IPS-15b (cell line): ENCODE measurements at regions not wholly inside any gene's neighbourhood (a gene's known extent, or its start where the extent isn't known, plus 50 kb on each side); places are given as distances from the start of the nearest gene placed in this dataset.

ENCODE experiments used
- H3K27me3 ChIP-seq: one replicate; pipeline ENCODE4 v1.6.1; 2013; ENCODE audit warnings: low read length; ENCODE audit not compliant: control insufficient read depth, insufficient read depth
- H3K36me3 ChIP-seq: one replicate; pipeline ENCODE4 v1.6.1; 2013; ENCODE audit warnings: low read length; ENCODE audit not compliant: control insufficient read depth, insufficient read depth
- H3K4me1 ChIP-seq: one replicate; pipeline ENCODE4 v1.6.1; 2013; ENCODE audit warnings: mild to moderate bottlenecking, low read length; ENCODE audit not compliant: control insufficient read depth, insufficient read depth
- H3K4me3 ChIP-seq: one replicate; pipeline ENCODE4 v1.5.1; 2013; ENCODE audit warnings: low read depth, low read length
- H3K9ac ChIP-seq: one replicate; pipeline ENCODE4 v1.6.1; 2013; ENCODE audit warnings: low read depth, mild to moderate bottlenecking, low read length
- H3K9me3 ChIP-seq: one replicate; pipeline ENCODE4 v1.6.1; 2013; ENCODE audit warnings: mild to moderate bottlenecking, low read length; ENCODE audit not compliant: control insufficient read depth, insufficient read depth

DNA sequence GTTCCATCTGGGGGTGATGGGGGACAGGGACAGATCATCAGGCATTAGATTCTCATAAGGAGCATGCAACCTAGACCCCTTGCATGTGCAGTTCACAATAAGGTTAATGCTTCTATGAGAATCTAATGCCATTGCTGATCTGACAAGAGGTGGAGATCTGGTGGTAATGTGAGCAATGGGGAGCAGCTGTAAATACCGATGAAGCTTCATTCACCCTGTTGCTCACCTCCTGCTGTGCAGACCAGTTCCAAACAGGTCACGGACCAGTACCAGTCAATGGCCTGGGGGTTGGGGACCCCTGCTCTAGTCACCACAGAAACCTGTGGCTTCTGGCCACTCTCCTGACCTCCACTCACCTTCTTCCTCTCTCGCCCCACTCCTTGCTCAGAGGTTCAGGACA, 229.9 kb downstream of the PTPRU start:
- no peaks in the 10 kb centered on the region for H3K4me1 ChIP-seq
- H3K9me3 ChIP-seq: no peaks in the 10 kb centered on the region
- H3K27me3 ChIP-seq: no peaks in the 10 kb centered on the region
- H3K36me3 ChIP-seq: no peaks in the 10 kb centered on the region
- H3K9ac ChIP-seq: no peak overlapping the region
- H3K4me3 ChIP-seq: no peak overlapping the region

DNA sequence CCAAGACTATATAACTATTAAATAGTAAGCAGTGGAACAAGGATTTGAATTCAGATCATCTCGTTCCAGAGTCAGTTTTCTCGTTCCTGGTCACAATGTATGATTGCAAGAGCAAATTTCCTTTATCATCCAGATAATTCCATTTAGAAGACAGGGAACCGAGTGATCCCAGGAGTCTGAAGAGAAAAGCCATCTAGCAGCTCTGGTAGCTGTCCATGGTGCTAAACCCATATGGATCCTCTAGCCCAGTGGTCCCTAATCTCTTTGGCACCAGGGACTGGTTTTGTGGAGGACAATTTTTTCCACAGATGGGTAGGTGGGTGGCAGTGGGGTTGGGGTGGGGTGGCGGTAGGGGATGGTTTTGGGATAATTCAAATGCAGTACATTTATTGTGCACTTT, 229.4 kb downstream of the PTPRU start:
- Histone ChIP-seq H3K9me3 (no peaks in the 10 kb centered on the region), H3K4me1 (no peaks in the 10 kb centered on the region), H3K4me3 (no peak overlapping the region), H3K36me3 (no peaks in the 10 kb centered on the region), H3K9ac (no peak overlapping the region), H3K27me3 (no peaks in the 10 kb centered on the region)

DNA sequence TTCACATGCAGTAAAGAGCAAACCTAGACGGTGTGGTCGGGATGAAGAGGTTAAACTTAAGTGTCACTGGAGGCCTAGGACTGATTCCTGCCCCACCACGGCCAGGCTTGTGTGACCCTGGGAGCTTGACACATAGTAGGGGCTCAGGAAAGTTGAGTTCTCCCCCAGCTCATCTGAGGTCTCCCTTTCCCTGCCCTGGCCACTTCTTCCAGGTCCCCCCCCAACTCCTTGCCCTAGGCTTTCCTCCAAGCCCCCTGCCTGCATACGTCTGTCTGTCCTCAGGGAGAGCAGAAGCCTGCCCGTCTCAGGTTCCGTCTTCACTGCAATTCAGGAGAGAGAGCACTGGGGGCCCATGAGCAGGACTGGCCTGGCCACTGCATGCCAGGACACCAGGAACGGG, 225.8 kb downstream of the PTPRU start:
- H3K9ac ChIP-seq: no peak overlapping the region
- H3K9me3 ChIP-seq: no peaks in the 10 kb centered on the region
- H3K4me3 ChIP-seq: no peak overlapping the region
- no peaks in the 10 kb centered on the region for H3K36me3 ChIP-seq
- no peaks in the 10 kb centered on the region for H3K4me1 ChIP-seq
- H3K27me3 ChIP-seq: no peaks in the 10 kb centered on the region

- Histone ChIP-seq H3K4me3 (no peak overlapping the region), H3K36me3 (no peaks in the 10 kb centered on the region), H3K9ac (no peak overlapping the region), H3K4me1 (no peaks in the 10 kb centered on the region), H3K27me3 (no peaks in the 10 kb centered on the region), H3K9me3 (no peaks in the 10 kb centered on the region)
These were observed 224.9 kb downstream of the PTPRU start for GRCh38 chr1:29461115-29461739.

DNA sequence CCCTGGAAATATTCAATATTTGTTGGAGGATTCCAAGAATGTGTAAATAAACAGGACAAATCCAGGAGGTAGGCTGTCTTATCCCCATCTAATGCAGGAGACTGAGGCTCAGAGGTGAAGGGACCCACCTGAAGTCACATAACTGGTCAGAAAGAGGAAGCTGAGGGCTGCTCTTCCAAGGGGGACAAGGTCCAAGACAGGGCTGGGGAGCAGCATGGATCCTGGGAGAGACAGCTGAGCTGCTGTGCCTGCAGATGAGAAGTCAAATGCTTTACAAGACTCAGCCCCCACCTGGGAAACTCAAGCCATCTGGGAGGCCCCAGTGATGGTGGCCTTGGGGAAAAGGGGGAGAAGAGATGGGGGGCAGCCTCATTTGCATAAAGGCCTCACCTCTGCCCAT, 224.4 kb downstream of the PTPRU start:
- Histone ChIP-seq H3K9me3 (no peaks in the 10 kb centered on the region), H3K9ac (no peak overlapping the region), H3K27me3 (no peaks in the 10 kb centered on the region), H3K4me1 (no peaks in the 10 kb centered on the region), H3K36me3 (no peaks in the 10 kb centered on the region), H3K4me3 (no peak overlapping the region)

- Histone ChIP-seq H3K9ac (no peak overlapping the region), H3K4me1 (no peaks in the 10 kb centered on the region), H3K9me3 (no peaks in the 10 kb centered on the region), H3K4me3 (no peak overlapping the region), H3K27me3 (no peaks in the 10 kb centered on the region), H3K36me3 (no peaks in the 10 kb centered on the region)
These were observed 223.8 kb downstream of the PTPRU start for GRCh38 chr1:29460041-29460610.

- Histone ChIP-seq H3K36me3 (no peaks in the 10 kb centered on the region), H3K4me3 (no peak overlapping the region), H3K9me3 (no peaks in the 10 kb centered on the region), H3K27me3 (no peaks in the 10 kb centered on the region), H3K9ac (no peak overlapping the region), H3K4me1 (no peaks in the 10 kb centered on the region)
These were observed 223.3 kb downstream of the PTPRU start for GRCh38 chr1:29459620-29459945.

GRCh38 chr1:29458737-29459619, 222.7 kb downstream of the PTPRU start:
- no peaks in the 10 kb centered on the region for H3K27me3 ChIP-seq
- H3K4me1 ChIP-seq: no peaks in the 10 kb centered on the region
- H3K36me3 ChIP-seq: no peaks in the 10 kb centered on the region
- no peaks in the 10 kb centered on the region for H3K9me3 ChIP-seq
- H3K4me3 ChIP-seq: no peak overlapping the region
- H3K9ac ChIP-seq: no peak overlapping the region

- no peaks in the 10 kb centered on the region for H3K36me3 ChIP-seq
- H3K4me3 ChIP-seq: no peak overlapping the region
- peaks cover 4% of the 10 kb centered on the region for H3K4me1 ChIP-seq
- no peaks in the 10 kb centered on the region for H3K9me3 ChIP-seq
- H3K27me3 ChIP-seq: no peaks in the 10 kb centered on the region
- no peak overlapping the region for H3K9ac ChIP-seq
These were observed 221.4 kb downstream of the PTPRU start for GRCh38 chr1:29457496-29458368.

DNA sequence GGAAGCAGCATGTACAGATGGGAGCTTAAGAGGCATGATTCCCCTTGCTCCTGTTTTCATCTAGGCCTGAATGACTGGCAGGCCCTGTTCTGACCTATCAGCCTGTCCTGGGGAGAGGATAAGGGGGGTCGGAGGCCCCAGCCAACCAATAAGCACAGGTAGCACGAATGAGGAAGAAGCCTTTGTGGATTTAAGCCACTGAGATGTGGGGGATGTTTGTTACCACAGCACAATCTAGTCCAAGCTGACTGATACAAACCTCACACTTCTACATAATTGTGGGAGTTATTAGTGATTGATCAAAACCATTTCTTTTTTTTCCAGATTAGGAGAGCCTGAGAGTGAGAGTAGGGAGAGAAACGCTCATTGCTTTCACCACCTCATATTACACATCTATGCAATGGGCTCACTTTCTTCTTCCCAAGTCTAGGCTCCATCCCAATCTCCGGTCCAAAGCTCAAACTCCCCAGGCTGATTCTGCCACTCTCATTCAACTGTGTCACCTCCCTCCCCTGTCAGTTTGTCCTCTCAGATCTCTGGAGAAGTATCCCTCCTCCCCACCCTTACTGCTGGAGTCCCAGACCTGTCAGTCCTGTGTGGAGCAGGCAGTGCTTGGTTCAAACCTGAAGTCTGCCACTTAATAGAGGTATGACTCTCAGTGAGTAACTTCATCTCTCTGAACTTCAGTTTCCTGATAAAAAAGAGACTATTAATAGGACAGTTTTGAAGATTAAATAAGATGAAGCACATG, 220.5 kb downstream of the PTPRU start:
- Histone ChIP-seq H3K9me3 (no peaks in the 10 kb centered on the region), H3K4me1 (peaks cover 4% of the 10 kb centered on the region), H3K9ac (no peak overlapping the region), H3K4me3 (no peak overlapping the region), H3K36me3 (no peaks in the 10 kb centered on the region), H3K27me3 (no peaks in the 10 kb centered on the region)

DNA sequence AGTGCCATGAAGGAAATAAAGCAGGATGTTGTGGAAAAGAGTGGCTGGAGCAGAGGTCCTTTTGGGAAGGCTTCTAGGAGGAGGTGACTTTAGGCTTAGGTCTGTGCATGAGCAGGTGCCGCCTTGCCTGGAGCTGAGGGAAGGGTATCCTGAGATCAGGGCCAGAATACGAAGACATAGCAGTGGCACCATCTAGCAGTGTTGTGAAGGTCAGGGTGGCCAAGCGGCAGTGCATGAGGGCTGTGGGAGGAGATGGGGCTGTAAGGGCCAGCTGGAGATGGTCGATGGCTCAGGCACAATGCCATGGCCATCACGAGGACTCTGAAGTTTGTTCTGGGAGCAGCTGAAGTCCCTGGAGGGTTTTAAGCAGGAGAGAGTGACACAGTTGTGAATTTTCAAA, 219.5 kb downstream of the PTPRU start:
- no peak overlapping the region for H3K9ac ChIP-seq
- H3K4me3 ChIP-seq: no peak overlapping the region
- H3K27me3 ChIP-seq: no peaks in the 10 kb centered on the region
- H3K36me3 ChIP-seq: no peaks in the 10 kb centered on the region
- no peaks in the 10 kb centered on the region for H3K9me3 ChIP-seq
- peaks cover 4% of the 10 kb centered on the region for H3K4me1 ChIP-seq
